GM18868 (cell line): ENCODE measurements at regions not wholly inside any gene's neighbourhood (a gene's known extent, or its start where the extent isn't known, plus 50 kb on each side); places are given as distances from the start of the nearest gene placed in this dataset.
"Not testable (repeated sequence)": the region's sequence is repeated elsewhere in the genome, so short reads cannot be mapped to it uniquely, and the experiment has no call there.

ENCODE experiments used
- ATAC-seq: cut with Tn5 transposase; IDR thresholded peaks from one replicate; pipeline ENCODE4 v1.9.1; 2021; ENCODE audit warnings: mild to moderate bottlenecking, moderate library complexity; ENCODE audit not compliant: unreplicated experiment

GRCh38 chr7:93048136-93048930 is 69.4 kb downstream of the SAMD9 start:
- ATAC-seq, result no peak

- ATAC-seq, result peak; percentile 72
Observed at GRCh38 chr7:93047514-93048099, 70.2 kb downstream of the SAMD9 start.

- no peak for ATAC-seq
Observed at GRCh38 chr7:93046641-93047040, 71.1 kb downstream of the SAMD9 start.

- no peak for ATAC-seq
Observed at GRCh38 chr7:93044147-93044810, 73.5 kb downstream of the SAMD9 start.

- ATAC-seq, result no peak
Observed at GRCh38 chr7:93043385-93043985, 74.3 kb downstream of the SAMD9 start.

GRCh38 chr7:93040355-93040754 is 77.4 kb downstream of the SAMD9 start:
- no peak for ATAC-seq

GRCh38 chr7:93039786-93040185 is 78.0 kb downstream of the SAMD9 start:
- ATAC-seq, result no peak

GRCh38 chr7:93039282-93039681 is 78.5 kb downstream of the SAMD9 start:
- no peak for ATAC-seq

GRCh38 chr7:93036807-93037206 is 81.0 kb downstream of the SAMD9 start:
- ATAC-seq, result peak; percentile 94

- no peak for ATAC-seq
Observed at GRCh38 chr7:93036149-93036640, 81.6 kb downstream of the SAMD9 start.

GRCh38 chr7:93031795-93032194 is 86.0 kb downstream of the SAMD9 start:
- ATAC-seq, result no peak

GRCh38 chr7:93030605-93031225 is 87.1 kb downstream of the SAMD9 start:
- no peak for ATAC-seq

GRCh38 chr7:93029056-93029455 is 88.7 kb downstream of the SAMD9 start:
- ATAC-seq, result no peak

GRCh38 chr7:93028610-93029009 is 89.2 kb downstream of the SAMD9 start:
- ATAC-seq, result no peak

GRCh38 chr7:93027044-93027443 is 90.7 kb downstream of the SAMD9 start:
- no peak for ATAC-seq

- ATAC-seq, result no peak
Observed at GRCh38 chr7:93026425-93026824, 91.4 kb downstream of the SAMD9 start.

- ATAC-seq, result no peak
Observed at GRCh38 chr7:93025389-93025788, 92.4 kb downstream of the SAMD9 start.

GRCh38 chr7:93022931-93023478 is 94.8 kb downstream of the SAMD9 start:
- ATAC-seq, result not testable (repeated sequence)

- ATAC-seq, result no peak
Observed at GRCh38 chr7:93021748-93022147, 96.0 kb downstream of the SAMD9 start.

GRCh38 chr7:93018716-93019115 is 99.1 kb downstream of the SAMD9 start:
- ATAC-seq, result no peak
